Testis (tissue), 2 donors: ENCODE measurements at regions not wholly inside any gene's neighbourhood (a gene's known extent, or its start where the extent isn't known, plus 50 kb on each side); places are given as distances from the start of the nearest gene placed in this dataset.

Experiments used
- DNase-seq: peaks from one replicate; pipeline ENCODE4 v3.0.0-alpha.2; 2019
- H3K27ac ChIP-seq, 2 donors: fragments of 200-600 bp; sonication (generic); one replicate each; pipeline ENCODE4 v1.5.1; 2019
- H3K27me3 ChIP-seq: fragments of 200-600 bp; sonication (generic); one replicate; pipeline ENCODE4 v1.5.1; 2019
- H3K36me3 ChIP-seq: fragments of 200-600 bp; sonication (generic); one replicate; pipeline ENCODE4 v1.5.1; 2017; ENCODE audit warnings: low read depth; ENCODE audit errors: missing control alignments
- H3K4me1 ChIP-seq: fragments of 200-600 bp; sonication (generic); one replicate; pipeline ENCODE4 v1.5.1; 2019
- H3K4me3 ChIP-seq, 2 donors: fragments of 200-600 bp; sonication (generic); one replicate each; pipeline ENCODE4 v1.5.1; 2017 to 2019
- H3K9me3 ChIP-seq: fragments of 200-600 bp; sonication (generic); one replicate; pipeline ENCODE4 v1.5.1; 2017
- POLR2A ChIP-seq: fragments of 450-650 bp; IDR thresholded peaks from one replicate; pipeline ENCODE4 v1.6.1; 2017; ENCODE audit warnings: antibody characterized with exemption, mild to moderate bottlenecking, moderate library complexity
- WGBS, 2 donors: methylation state at CpG; one replicate each; pipeline ENCODE4 v1.1.5; 2018; 5-methylcytosine and 5-hydroxymethylcytosine counted together
- intact Hi-C: fragments of 100-400 bp; cut with DNase I; formaldehyde crosslinking; loops from one replicate; pipeline ENCODE4 v1.15.1; 2023; ENCODE audit warnings: low total_unique reads
- TF ChIP-seq, protein P1 (sequence below), 3 experiments: fragments of 450-650 bp in 2 of 3; fragments of 200-600 bp in 1 of 3; sonication (generic) in 1 of 3; IDR thresholded peaks; one replicate each; pipeline ENCODE4 v1.5.1; 2016 to 2019; ENCODE audit warnings: antibody characterized with exemption in 3 of 3, mild to moderate bottlenecking in 2 of 3, moderate library complexity in 1 of 3

DNA sequence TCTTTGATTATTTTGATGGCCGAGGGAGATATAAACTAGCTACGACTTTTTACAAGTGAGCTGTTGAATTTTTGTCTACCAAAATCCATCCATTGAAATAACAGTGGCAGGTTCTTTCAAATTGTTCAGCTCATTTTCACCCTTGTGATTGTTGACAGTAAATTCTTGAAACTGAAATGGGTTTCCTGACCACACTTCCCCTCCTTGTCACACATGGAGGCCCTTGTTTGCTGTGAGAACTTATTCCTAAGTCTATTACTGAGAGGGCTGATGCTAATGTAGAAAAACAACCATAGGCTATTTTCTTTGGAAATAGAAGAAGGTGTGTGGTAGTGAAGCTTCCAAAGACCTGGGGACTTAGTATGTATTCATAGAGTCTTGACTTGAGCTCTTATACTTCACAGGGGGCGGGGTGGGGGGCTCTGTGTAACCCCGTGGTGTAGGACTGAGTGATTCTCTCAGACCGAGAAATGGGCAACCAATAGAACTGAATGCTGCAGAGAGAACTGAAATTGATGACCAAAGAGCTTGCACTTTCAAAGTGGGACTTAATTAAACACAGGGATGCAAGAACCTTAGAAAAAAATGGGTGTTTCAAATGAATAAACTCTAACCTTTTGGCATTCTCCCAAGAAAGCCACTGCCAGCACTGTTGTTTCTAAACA, 718.9 kb downstream of the CCSER2 start:
- Histone ChIP-seq H3K9me3 (no peaks in the 10 kb centered on the region), H3K27me3 (no peaks in the 10 kb centered on the region), H3K4me1 (no peaks in the 10 kb centered on the region), H3K36me3 (no peaks in the 10 kb centered on the region), H3K27ac (no peak overlapping the region), H3K4me3 (no peak overlapping the region)
- DNase-seq, result no peak
- TF ChIP-seq, protein P1, sequence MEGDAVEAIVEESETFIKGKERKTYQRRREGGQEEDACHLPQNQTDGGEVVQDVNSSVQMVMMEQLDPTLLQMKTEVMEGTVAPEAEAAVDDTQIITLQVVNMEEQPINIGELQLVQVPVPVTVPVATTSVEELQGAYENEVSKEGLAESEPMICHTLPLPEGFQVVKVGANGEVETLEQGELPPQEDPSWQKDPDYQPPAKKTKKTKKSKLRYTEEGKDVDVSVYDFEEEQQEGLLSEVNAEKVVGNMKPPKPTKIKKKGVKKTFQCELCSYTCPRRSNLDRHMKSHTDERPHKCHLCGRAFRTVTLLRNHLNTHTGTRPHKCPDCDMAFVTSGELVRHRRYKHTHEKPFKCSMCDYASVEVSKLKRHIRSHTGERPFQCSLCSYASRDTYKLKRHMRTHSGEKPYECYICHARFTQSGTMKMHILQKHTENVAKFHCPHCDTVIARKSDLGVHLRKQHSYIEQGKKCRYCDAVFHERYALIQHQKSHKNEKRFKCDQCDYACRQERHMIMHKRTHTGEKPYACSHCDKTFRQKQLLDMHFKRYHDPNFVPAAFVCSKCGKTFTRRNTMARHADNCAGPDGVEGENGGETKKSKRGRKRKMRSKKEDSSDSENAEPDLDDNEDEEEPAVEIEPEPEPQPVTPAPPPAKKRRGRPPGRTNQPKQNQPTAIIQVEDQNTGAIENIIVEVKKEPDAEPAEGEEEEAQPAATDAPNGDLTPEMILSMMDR (IDR thresholded peaks at IDR 0.05), result no peak
- TF ChIP-seq POLR2A, result no peak
- WGBS, 2 donors, result 85 to 92% methylated on average over 5 of the region's 5 CpGs
- intact Hi-C loops, result no loop called here

DNA sequence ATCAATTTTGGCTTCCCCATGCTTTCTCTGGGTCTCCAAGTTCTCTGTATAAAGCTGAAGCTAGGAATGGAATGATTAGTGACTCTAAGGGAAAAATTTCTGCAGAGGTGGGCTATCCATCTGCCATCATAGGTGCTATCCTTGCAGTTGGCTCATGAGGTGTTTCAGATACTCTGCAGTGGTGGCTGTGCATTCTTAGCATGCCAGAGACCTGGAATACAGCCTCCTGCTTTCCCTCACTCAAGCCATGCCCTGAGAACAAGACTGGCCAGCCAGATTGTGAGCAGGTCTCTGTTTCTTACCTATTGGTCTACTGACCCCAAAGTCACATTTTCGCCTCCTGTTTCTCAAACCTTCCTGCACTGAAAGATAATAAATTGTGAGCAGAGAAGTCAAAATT, 719.6 kb downstream of the CCSER2 start:
- Histone ChIP-seq H3K9me3 (no peaks in the 10 kb centered on the region), H3K27ac (no peak overlapping the region), H3K4me1 (no peaks in the 10 kb centered on the region), H3K36me3 (no peaks in the 10 kb centered on the region), H3K27me3 (no peaks in the 10 kb centered on the region), H3K4me3 (no peak overlapping the region)
- WGBS, 2 donors, result 95 to 100% methylated on average over 1 of the region's 1 CpG
- DNase-seq, result no peak
- intact Hi-C loops, result no loop called here
- TF ChIP-seq, protein P1 (IDR thresholded peaks at IDR 0.05), result no peak
- no peak for TF ChIP-seq POLR2A

DNA sequence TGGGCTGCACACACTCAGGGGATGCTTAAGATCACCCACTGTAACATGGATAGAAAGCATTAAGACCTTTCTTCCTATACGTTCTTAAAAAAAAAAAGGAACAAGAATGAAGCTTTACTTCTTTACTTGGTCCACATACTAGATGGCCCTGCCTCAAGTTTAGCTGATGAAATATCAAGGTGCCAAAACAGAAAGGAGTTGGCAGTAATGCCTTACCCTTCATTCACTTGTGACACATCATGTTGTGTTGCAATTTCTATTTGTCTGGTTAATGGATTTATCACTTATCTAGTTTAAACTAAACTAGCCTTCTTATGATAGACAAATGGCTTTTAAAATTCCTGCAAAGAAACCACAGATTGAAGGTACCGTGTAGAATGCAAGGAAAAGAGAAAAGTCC, 720.3 kb downstream of the CCSER2 start:
- Histone ChIP-seq H3K4me3 (no peak overlapping the region), H3K9me3 (no peaks in the 10 kb centered on the region), H3K36me3 (no peaks in the 10 kb centered on the region), H3K4me1 (no peaks in the 10 kb centered on the region), H3K27me3 (no peaks in the 10 kb centered on the region), H3K27ac (no peak overlapping the region)
- 85 to 95% methylated on average over 2 of the region's 2 CpGs for WGBS, 2 donors
- intact Hi-C loops, result no loop called here
- TF ChIP-seq POLR2A, result no peak
- no peak for DNase-seq

DNA sequence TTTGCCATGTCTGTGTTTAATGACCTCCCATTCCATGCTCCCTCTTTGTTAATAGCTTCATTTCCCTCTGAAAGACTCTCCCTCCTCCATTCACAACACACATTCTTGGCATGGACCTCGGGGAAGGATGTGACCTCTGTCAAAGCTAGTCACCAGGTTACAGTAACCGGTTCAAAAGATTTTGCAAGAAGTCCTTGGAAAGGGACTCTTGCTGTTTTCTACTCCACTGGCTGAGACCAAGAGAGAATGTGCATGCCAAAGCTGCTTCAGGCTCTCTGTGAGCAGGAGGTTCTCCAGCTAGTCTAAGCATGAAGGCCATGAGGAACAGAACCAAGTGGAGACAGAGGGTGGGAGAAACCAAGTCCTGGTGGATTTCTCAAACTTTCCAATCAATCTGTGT, 732.6 kb downstream of the CCSER2 start:
- Histone ChIP-seq H3K27ac (no peak overlapping the region), H3K4me3 (no peak overlapping the region), H3K9me3 (no peaks in the 10 kb centered on the region), H3K27me3 (no peaks in the 10 kb centered on the region), H3K36me3 (no peaks in the 10 kb centered on the region), H3K4me1 (no peaks in the 10 kb centered on the region)
- DNase-seq, result no peak
- WGBS, 2 donors, result 44 to 45% methylated on average over 2 of the region's 2 CpGs
- intact Hi-C loops, result no loop called here
- TF ChIP-seq POLR2A, result no peak
- TF ChIP-seq, protein P1 (IDR thresholded peaks at IDR 0.05), result no peak

DNA sequence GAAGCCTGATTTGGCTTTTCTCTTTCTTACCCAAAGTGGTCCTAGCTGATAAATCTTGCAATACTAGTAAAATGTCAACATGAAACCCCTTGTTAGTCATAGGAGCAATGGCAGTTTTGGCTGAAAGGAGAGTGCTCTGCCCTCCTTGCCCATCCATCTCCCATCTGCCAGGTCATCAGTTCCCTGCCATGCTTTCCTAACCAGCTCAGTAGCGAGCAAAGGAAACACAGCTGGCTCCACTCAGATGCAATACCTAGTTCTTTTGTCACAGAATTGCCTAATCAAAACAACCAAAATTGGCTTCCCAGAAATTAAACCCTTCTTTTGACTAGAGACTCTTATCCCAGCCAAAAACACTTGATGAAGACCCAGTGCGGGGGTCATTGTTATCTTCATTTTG, 733.0 kb downstream of the CCSER2 start:
- intact Hi-C loops, result no loop called here
- DNase-seq, result no peak
- Histone ChIP-seq H3K4me1 (no peaks in the 10 kb centered on the region), H3K27me3 (no peaks in the 10 kb centered on the region), H3K36me3 (no peaks in the 10 kb centered on the region), H3K9me3 (no peaks in the 10 kb centered on the region), H3K27ac (no peak overlapping the region), H3K4me3 (no peak overlapping the region)
- TF ChIP-seq POLR2A, result no peak
- TF ChIP-seq, protein P1 (IDR thresholded peaks at IDR 0.05), result no peak
- 67 to 69% methylated on average over 2 of the region's 2 CpGs for WGBS, 2 donors
